Aorta (tissue), 5 donors: ENCODE measurements at regions not wholly inside any gene's neighbourhood (a gene's known extent, or its start where the extent isn't known, plus 50 kb on each side); places are given as distances from the start of the nearest gene placed in this dataset.

Experiments used
- ATAC-seq: fragments of 200-7000 bp; cut with Tn5 transposase; one replicate; pipeline ENCODE4 v1.9.1; 2022; ENCODE audit warnings: moderate library complexity; ENCODE audit not compliant: low FRiP score
- DNase-seq, 2 donors: peaks; one replicate each; pipeline ENCODE4 v3.0.0-alpha.2; 2020
- H3K27ac ChIP-seq, 2 donors: one replicate each; pipeline ENCODE4 v1.5.1; 2013; ENCODE audit warnings: low read length in 2 of 2, mild to moderate bottlenecking in 2 of 2, moderate library complexity in 2 of 2, control low read depth in 1 of 2, inconsistent platforms in 1 of 2, low read depth in 1 of 2
- H3K27me3 ChIP-seq, 2 donors: one replicate each; pipeline ENCODE4 v1.6.1; 2013; ENCODE audit warnings: control low read depth in 1 of 2, low read length in 1 of 2, mild to moderate bottlenecking in 1 of 2, moderate library complexity in 1 of 2; ENCODE audit not compliant: insufficient read depth in 2 of 2, control insufficient read depth in 1 of 2
- H3K36me3 ChIP-seq, 2 donors: one replicate each; pipeline ENCODE4 v1.6.1; 2013; ENCODE audit warnings: control low read depth in 1 of 2, low read length in 1 of 2, mild to moderate bottlenecking in 1 of 2; ENCODE audit not compliant: insufficient read depth in 2 of 2, control insufficient read depth in 1 of 2
- H3K4me1 ChIP-seq, 2 donors: one replicate each; pipeline ENCODE4 v1.6.1; 2013; ENCODE audit warnings: low read length in 2 of 2, control low read depth in 1 of 2, mild to moderate bottlenecking in 1 of 2, moderate library complexity in 1 of 2; ENCODE audit not compliant: insufficient read depth in 2 of 2, control insufficient read depth in 1 of 2
- H3K4me3 ChIP-seq, 2 donors: one replicate each; pipeline ENCODE4 v1.5.1; 2013; ENCODE audit warnings: low read length in 2 of 2, control low read depth in 1 of 2, mild to moderate bottlenecking in 1 of 2
- H3K9me3 ChIP-seq: one replicate; pipeline ENCODE4 v1.6.1; 2013; ENCODE audit warnings: mild to moderate bottlenecking, low read length; ENCODE audit not compliant: control insufficient read depth
- WGBS, 2 donors: extraction: QIAGEN DNeasy Blood & Tissue Kit; methylation state at CpG; one replicate each; pipeline ENCODE4 v1.1.7; 2013; 5-methylcytosine and 5-hydroxymethylcytosine counted together
- intact Hi-C, 2 donors: fragments of 100-400 bp; cut with DNase I; formaldehyde crosslinking; loops; one replicate each; pipeline versions ENCODE4 v1.14.2 to v1.15.0; 2022
- donor health status: healthy with polysubstance abuse.
- donor health status: Bipolar disorder and iron deficiency.
- donor health status: DM: no; HTN: no; CAD: no.
- donor health status: DM: no; HTN: no; CAD: no.
- donor health status: DM: yes; HTN: yes; CAD: no.

GRCh38 chr22:47377926-47378560, 615.6 kb downstream of the TBC1D22A start:
- intact Hi-C loops, result no loop called here
- ATAC-seq (no peak), DNase-seq (peak in 1 of 2 donors; percentile 35)
- no peaks in the 10 kb centered on the region for H3K27me3 ChIP-seq
- H3K4me3 ChIP-seq, result no peak overlapping the region
- no peaks in the 10 kb centered on the region for H3K4me1 ChIP-seq
- H3K27ac ChIP-seq, result no peak overlapping the region
- no peaks in the 10 kb centered on the region for H3K36me3 ChIP-seq
- 75 to 79% methylated on average over 5 of the region's 5 CpGs for WGBS, 2 donors
- no peaks in the 10 kb centered on the region for H3K9me3 ChIP-seq

GRCh38 chr22:47376901-47377505, 614.6 kb downstream of the TBC1D22A start:
- no peaks in the 10 kb centered on the region for H3K4me1 ChIP-seq
- no peak overlapping the region for H3K27ac ChIP-seq
- H3K4me3 ChIP-seq, result no peak overlapping the region
- peak in 1 of 2 donors; percentile 31 for DNase-seq
- no peak for ATAC-seq
- H3K36me3 ChIP-seq, result no peaks in the 10 kb centered on the region
- intact Hi-C loops, result no loop called here
- no peaks in the 10 kb centered on the region for H3K27me3 ChIP-seq
- H3K9me3 ChIP-seq, result no peaks in the 10 kb centered on the region
- 64 to 68% methylated on average over 11 of the region's 11 CpGs for WGBS, 2 donors

GRCh38 chr22:47376322-47376700, 613.9 kb downstream of the TBC1D22A start:
- no peak overlapping the region for H3K27ac ChIP-seq
- no peak for ATAC-seq
- H3K9me3 ChIP-seq, result no peaks in the 10 kb centered on the region
- DNase-seq, result peak in 1 of 2 donors; percentile 28
- intact Hi-C loops, result no loop called here
- no peaks in the 10 kb centered on the region for H3K27me3 ChIP-seq
- whole genome bisulfite sequencing, 2 donors, result 78 to 91% methylated on average over 7 of the region's 7 CpGs
- no peaks in the 10 kb centered on the region for H3K4me1 ChIP-seq
- no peaks in the 10 kb centered on the region for H3K36me3 ChIP-seq
- H3K4me3 ChIP-seq, result no peak overlapping the region

GRCh38 chr22:47375621-47376321, 613.3 kb downstream of the TBC1D22A start:
- Histone ChIP-seq H3K4me3 (no peak overlapping the region), H3K27me3 (no peaks in the 10 kb centered on the region), H3K9me3 (no peaks in the 10 kb centered on the region), H3K36me3 (no peaks in the 10 kb centered on the region), H3K4me1 (no peaks in the 10 kb centered on the region), H3K27ac (no peak overlapping the region)
- ATAC-seq, result no peak
- intact Hi-C loops, result no loop called here
- peak in 1 of 2 donors; percentile 41 for DNase-seq
- WGBS, 2 donors, result 85 to 88% methylated on average over 19 to 25 of the region's 25 CpGs

- peak in 1 of 2 donors; percentile 66 for DNase-seq
- no peaks in the 10 kb centered on the region for H3K36me3 ChIP-seq
- no peaks in the 10 kb centered on the region for H3K27me3 ChIP-seq
- whole genome bisulfite sequencing, 2 donors, result 80% methylated on average over 18 of the region's 18 CpGs
- H3K4me3 ChIP-seq, result no peak overlapping the region
- H3K27ac ChIP-seq, result no peak overlapping the region
- intact Hi-C loops, result no loop called here
- H3K9me3 ChIP-seq, result no peaks in the 10 kb centered on the region
- ATAC-seq, result no peak
- H3K4me1 ChIP-seq, result no peaks in the 10 kb centered on the region
Measured at GRCh38 chr22:47374901-47375575, 612.6 kb downstream of the TBC1D22A start.

- DNase-seq (peak in 1 of 2 donors; percentile 48), ATAC-seq (no peak)
- Histone ChIP-seq H3K27ac (no peak overlapping the region), H3K27me3 (no peaks in the 10 kb centered on the region), H3K36me3 (no peaks in the 10 kb centered on the region), H3K4me1 (no peaks in the 10 kb centered on the region), H3K9me3 (no peaks in the 10 kb centered on the region), H3K4me3 (no peak overlapping the region)
- 87% methylated on average over 14 to 15 of the region's 15 CpGs for WGBS, 2 donors
- intact Hi-C loops, result no loop called here
Measured at GRCh38 chr22:47374273-47374771, 611.9 kb downstream of the TBC1D22A start.

GRCh38 chr22:47373648-47374272, 611.3 kb downstream of the TBC1D22A start:
- no peaks in the 10 kb centered on the region for H3K4me1 ChIP-seq

GRCh38 chr22:47372596-47373385, 610.3 kb downstream of the TBC1D22A start:
- H3K4me3 ChIP-seq, result no peak overlapping the region
- intact Hi-C loops, result no loop called here
- no peaks in the 10 kb centered on the region for H3K36me3 ChIP-seq
- no peaks in the 10 kb centered on the region for H3K9me3 ChIP-seq
- WGBS, 2 donors, result 85 to 88% methylated on average over 27 of the region's 27 CpGs
- no peak overlapping the region for H3K27ac ChIP-seq
- H3K4me1 ChIP-seq, result no peaks in the 10 kb centered on the region
- DNase-seq (peak in 1 of 2 donors; percentile 62), ATAC-seq (no peak)
- no peaks in the 10 kb centered on the region for H3K27me3 ChIP-seq

More at GRCh38 chr22:47373648-47374272, 611.3 kb downstream of the TBC1D22A start:
- Histone ChIP-seq H3K9me3 (no peaks in the 10 kb centered on the region), H3K27ac (no peak overlapping the region), H3K27me3 (no peaks in the 10 kb centered on the region), H3K4me3 (no peak overlapping the region), H3K36me3 (no peaks in the 10 kb centered on the region)
- WGBS, 2 donors, result 76 to 83% methylated on average over 12 to 13 of the region's 13 CpGs
- intact Hi-C loops, result no loop called here
- DNase-seq (peak in 1 of 2 donors; percentile 42), ATAC-seq (no peak)
